ENCODE measurements at regions not wholly inside any gene's neighbourhood (a gene's known extent, or its start where the extent isn't known, plus 50 kb on each side); places are given as distances from the start of the nearest gene placed in this dataset.

DNA sequence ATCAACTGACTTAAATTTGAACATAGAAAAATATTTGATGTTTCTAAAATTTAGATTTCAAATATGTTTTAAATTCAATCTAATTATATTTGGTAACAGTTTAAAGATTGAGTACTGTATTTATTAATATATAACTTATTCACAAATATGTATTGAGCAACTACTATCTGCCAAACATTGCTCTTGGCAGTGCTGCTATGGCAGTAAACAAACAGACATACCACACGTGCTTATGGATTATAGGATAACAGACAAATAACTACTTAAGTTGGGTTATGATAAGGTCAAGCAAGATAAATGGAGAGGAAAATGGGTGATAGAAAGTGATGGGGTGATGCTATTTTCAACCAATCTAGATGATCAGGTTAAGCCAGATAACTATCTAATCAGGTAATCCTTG is 538.1 kb downstream of the C12orf50 start:
- TF ChIP-seq, protein P1, sequence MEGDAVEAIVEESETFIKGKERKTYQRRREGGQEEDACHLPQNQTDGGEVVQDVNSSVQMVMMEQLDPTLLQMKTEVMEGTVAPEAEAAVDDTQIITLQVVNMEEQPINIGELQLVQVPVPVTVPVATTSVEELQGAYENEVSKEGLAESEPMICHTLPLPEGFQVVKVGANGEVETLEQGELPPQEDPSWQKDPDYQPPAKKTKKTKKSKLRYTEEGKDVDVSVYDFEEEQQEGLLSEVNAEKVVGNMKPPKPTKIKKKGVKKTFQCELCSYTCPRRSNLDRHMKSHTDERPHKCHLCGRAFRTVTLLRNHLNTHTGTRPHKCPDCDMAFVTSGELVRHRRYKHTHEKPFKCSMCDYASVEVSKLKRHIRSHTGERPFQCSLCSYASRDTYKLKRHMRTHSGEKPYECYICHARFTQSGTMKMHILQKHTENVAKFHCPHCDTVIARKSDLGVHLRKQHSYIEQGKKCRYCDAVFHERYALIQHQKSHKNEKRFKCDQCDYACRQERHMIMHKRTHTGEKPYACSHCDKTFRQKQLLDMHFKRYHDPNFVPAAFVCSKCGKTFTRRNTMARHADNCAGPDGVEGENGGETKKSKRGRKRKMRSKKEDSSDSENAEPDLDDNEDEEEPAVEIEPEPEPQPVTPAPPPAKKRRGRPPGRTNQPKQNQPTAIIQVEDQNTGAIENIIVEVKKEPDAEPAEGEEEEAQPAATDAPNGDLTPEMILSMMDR (IDR thresholded peaks at IDR 0.05) = no peak
- no peak for TF ChIP-seq EZH2 (IDR thresholded peaks at IDR 0.05; ENCODE audit: borderline replicate concordance, insufficient read depth, low read depth, low read length, poor library complexity, severe bottlenecking)

Data from B cell (primary cell).